ENCODE measurements at regions not wholly inside any gene's neighbourhood (a gene's known extent, or its start where the extent isn't known, plus 50 kb on each side); places are given as distances from the start of the nearest gene placed in this dataset.

GRCh38 chr16:66277311-66278070, 89.0 kb upstream of the CDH5 start:
- no peak for TF ChIP-seq GATA3 (IDR thresholded peaks at IDR 0.05; ENCODE audit: low read depth, low read length)
- TF ChIP-seq GATA2 (IDR thresholded peaks at IDR 0.05; ENCODE audit: low read depth, low read length): no peak
